ENCODE measurements at regions not wholly inside any gene's neighbourhood (a gene's known extent, or its start where the extent isn't known, plus 50 kb on each side); places are given as distances from the start of the nearest gene placed in this dataset.

- no peaks in the 10 kb centered on the region for H3K4me1 ChIP-seq
- Mint-ChIP-seq H3K4me3 (no peak overlapping the region), H3K36me3 (no peaks in the 10 kb centered on the region), H3K27ac (no peak overlapping the region), H3K9me3 (peaks cover 14% of the 10 kb centered on the region), H3K27me3 (ENCODE audit: insufficient read depth, low read depth) (no peaks in the 10 kb centered on the region), H3K4me1 (no peaks in the 10 kb centered on the region)
- H2AFZ ChIP-seq (replicated peaks): no peak overlapping the region
- no peaks in the 10 kb centered on the region for H3K79me2 ChIP-seq (ENCODE audit: low read depth)
- no peak overlapping the region for H3K4me2 ChIP-seq
- TF ChIP-seq CTCF (IDR thresholded peaks at IDR 0.05) (no peak), EZH2 (IDR thresholded peaks at IDR 0.05) (no peak), EZH2phosphoT487 (IDR thresholded peaks at IDR 0.05) (no peak)
- no peak overlapping the region for H3K27ac ChIP-seq
- H3K4me3 ChIP-seq: no peak overlapping the region
- no peaks in the 10 kb centered on the region for H3K9me3 ChIP-seq (ENCODE audit: low read depth)
- no peaks in the 10 kb centered on the region for H3K36me3 ChIP-seq
- no peaks in the 10 kb centered on the region for H4K20me1 ChIP-seq (ENCODE audit: low read depth)
- no peaks in the 10 kb centered on the region for H3F3A ChIP-seq (ENCODE audit: low read depth)
- no peak overlapping the region for H3K9ac ChIP-seq
- no peaks in the 10 kb centered on the region for H3K27me3 ChIP-seq
- DNase-seq (ENCODE audit: low spot score): no peak
These were observed 232.5 kb upstream of the CTAGE1 start for GRCh38 chr18:22650247-22650646.

- Histone ChIP-seq H3K9me3 (ENCODE audit: low read depth) (peaks cover 15% of the 10 kb centered on the region), H3K79me2 (ENCODE audit: low read depth) (no peaks in the 10 kb centered on the region), H3K4me2 (no peak overlapping the region), H2AFZ (replicated peaks) (no peak overlapping the region), H3K36me3 (no peaks in the 10 kb centered on the region), H3F3A (ENCODE audit: low read depth) (no peaks in the 10 kb centered on the region), H3K4me3 (no peak overlapping the region), H3K27ac (no peak overlapping the region), H3K4me1 (no peaks in the 10 kb centered on the region), H3K27me3 (no peaks in the 10 kb centered on the region), H4K20me1 (ENCODE audit: low read depth) (no peaks in the 10 kb centered on the region), H3K9ac (no peak overlapping the region)
- peaks cover 36% of the 10 kb centered on the region for H3K9me3 Mint-ChIP-seq
- H3K27me3 Mint-ChIP-seq (ENCODE audit: insufficient read depth, low read depth): no peaks in the 10 kb centered on the region
- TF ChIP-seq EZH2 (IDR thresholded peaks at IDR 0.05): no peak
- TF ChIP-seq EZH2phosphoT487 (IDR thresholded peaks at IDR 0.05): no peak
- no peak for TF ChIP-seq CTCF (IDR thresholded peaks at IDR 0.05)
- H3K27ac Mint-ChIP-seq: no peak overlapping the region
- no peaks in the 10 kb centered on the region for H3K4me1 Mint-ChIP-seq
- no peak for DNase-seq (ENCODE audit: low spot score)
- no peaks in the 10 kb centered on the region for H3K36me3 Mint-ChIP-seq
- no peak overlapping the region for H3K4me3 Mint-ChIP-seq
These were observed 239.9 kb upstream of the CTAGE1 start for GRCh38 chr18:22657619-22658018.

GRCh38 chr18:22658318-22658717 lies 240.6 kb upstream of the CTAGE1 start:
- H3K27me3 Mint-ChIP-seq (ENCODE audit: insufficient read depth, low read depth): no peaks in the 10 kb centered on the region
- H3K4me1 Mint-ChIP-seq: no peaks in the 10 kb centered on the region
- Histone ChIP-seq H3K4me3 (no peak overlapping the region), H4K20me1 (ENCODE audit: low read depth) (no peaks in the 10 kb centered on the region), H3K9ac (no peak overlapping the region), H3K27me3 (no peaks in the 10 kb centered on the region), H3K4me2 (no peak overlapping the region), H2AFZ (replicated peaks) (no peak overlapping the region), H3K4me1 (no peaks in the 10 kb centered on the region), H3K9me3 (ENCODE audit: low read depth) (peaks cover 15% of the 10 kb centered on the region), H3K36me3 (no peaks in the 10 kb centered on the region), H3F3A (ENCODE audit: low read depth) (no peaks in the 10 kb centered on the region), H3K79me2 (ENCODE audit: low read depth) (no peaks in the 10 kb centered on the region), H3K27ac (no peak overlapping the region)
- no peak overlapping the region for H3K27ac Mint-ChIP-seq
- H3K9me3 Mint-ChIP-seq: peaks cover 37% of the 10 kb centered on the region
- no peak for TF ChIP-seq EZH2 (IDR thresholded peaks at IDR 0.05)
- no peak for TF ChIP-seq CTCF (IDR thresholded peaks at IDR 0.05)
- no peak for TF ChIP-seq EZH2phosphoT487 (IDR thresholded peaks at IDR 0.05)
- H3K4me3 Mint-ChIP-seq: no peak overlapping the region
- DNase-seq (ENCODE audit: low spot score): no peak
- H3K36me3 Mint-ChIP-seq: no peaks in the 10 kb centered on the region
